ENCODE measurements at regions not wholly inside any gene's neighbourhood (a gene's known extent, or its start where the extent isn't known, plus 50 kb on each side); places are given as distances from the start of the nearest gene placed in this dataset.

GRCh38 chr2:213202011-213202410 lies 50.6 kb upstream of the IKZF2 start:
- ChIA-PET POLR2A (no interaction called here), CTCF (no interaction called here)
- no peak overlapping the region for H3K27ac Mint-ChIP-seq
- DNase-seq, result no peak
- peaks cover 7% of the 10 kb centered on the region for H3K9me3 Mint-ChIP-seq
- no peaks in the 10 kb centered on the region for H3K36me3 Mint-ChIP-seq (ENCODE audit: low read depth)
- no peak overlapping the region for H3K4me3 Mint-ChIP-seq
- no peaks in the 10 kb centered on the region for H3K4me1 Mint-ChIP-seq
- no peaks in the 10 kb centered on the region for H3K27me3 Mint-ChIP-seq

DNA sequence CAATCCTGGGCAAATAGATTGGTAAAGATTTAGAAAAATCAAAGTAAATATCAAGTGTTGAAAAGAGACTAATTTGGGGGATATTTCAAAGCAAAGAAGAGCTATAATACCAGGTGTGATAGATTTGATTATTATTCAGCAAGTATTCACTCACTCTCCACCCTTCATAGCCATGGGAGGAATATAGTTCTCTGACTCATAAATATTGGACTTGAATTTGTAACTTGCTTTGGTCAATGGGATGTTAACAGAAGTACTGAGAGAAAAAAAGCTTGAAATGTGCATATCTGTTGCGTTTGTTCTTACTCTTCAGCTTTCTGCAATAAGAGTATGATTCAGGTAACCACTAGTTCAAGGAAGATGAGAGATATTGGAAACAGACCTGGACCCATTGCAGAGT lies 54.5 kb upstream of the IKZF2 start:
- Mint-ChIP-seq H3K4me1 (no peaks in the 10 kb centered on the region), H3K27me3 (no peaks in the 10 kb centered on the region)
- POLR2A ChIA-PET, result no interaction called here

GRCh38 chr2:213213186-213213585 lies 61.8 kb upstream of the IKZF2 start:
- ChIA-PET POLR2A (no interaction called here), CTCF (no interaction called here)
- Mint-ChIP-seq H3K9me3 (no peaks in the 10 kb centered on the region), H3K36me3 (ENCODE audit: low read depth) (no peaks in the 10 kb centered on the region), H3K27me3 (peaks cover 2% of the 10 kb centered on the region), H3K4me3 (no peak overlapping the region), H3K4me1 (no peaks in the 10 kb centered on the region), H3K27ac (no peak overlapping the region)
- no peak for DNase-seq

More for the DNA sequence above, 54.5 kb upstream of the IKZF2 start:
- no peaks in the 10 kb centered on the region for H3K9me3 Mint-ChIP-seq
- no peak for DNase-seq
- H3K4me3 Mint-ChIP-seq, result no peak overlapping the region
- no peak overlapping the region for H3K27ac Mint-ChIP-seq
- no peaks in the 10 kb centered on the region for H3K36me3 Mint-ChIP-seq (ENCODE audit: low read depth)
- CTCF ChIA-PET, result interaction anchor here (0.6 kb wide), 1 partner anchor 475 kb away, joined by 3 read pairs; no protein-coding TSS in a partner anchor

- ChIA-PET POLR2A (no interaction called here), CTCF (no interaction called here)
- Mint-ChIP-seq H3K27ac (no peak overlapping the region), H3K36me3 (ENCODE audit: low read depth) (no peaks in the 10 kb centered on the region), H3K27me3 (peaks cover 2% of the 10 kb centered on the region), H3K4me3 (no peak overlapping the region), H3K9me3 (no peaks in the 10 kb centered on the region), H3K4me1 (no peaks in the 10 kb centered on the region)
- DNase-seq, result no peak
These were observed 62.8 kb upstream of the IKZF2 start for GRCh38 chr2:213214209-213214608.

GRCh38 chr2:213216461-213216860 lies 65.0 kb upstream of the IKZF2 start:
- POLR2A ChIA-PET, result interaction anchor here (0.7 kb wide), 1 partner anchor 65 kb away, joined by 3 read pairs; the partner anchor contains the start of gene IKZF2

DNA sequence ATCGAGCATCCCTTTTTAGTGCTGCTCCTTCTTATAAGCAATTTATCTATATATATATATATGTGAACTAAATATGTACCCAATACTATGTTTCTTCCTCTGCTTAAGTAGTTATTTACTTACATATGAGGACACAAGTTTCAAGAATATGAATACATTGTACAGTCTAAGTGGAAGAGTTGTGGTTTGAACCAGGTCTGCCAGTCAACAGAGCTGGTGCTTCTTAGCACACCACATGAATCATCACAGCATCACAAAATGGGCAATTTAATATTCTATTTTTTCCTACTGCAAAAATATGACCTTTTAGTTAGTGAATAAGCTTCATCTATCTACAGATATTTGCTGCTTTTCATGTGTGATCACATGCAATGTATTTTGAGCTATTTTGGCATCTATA lies 64.4 kb upstream of the SPAG16 start:
- POLR2A ChIA-PET, result no interaction called here
- Mint-ChIP-seq H3K4me1 (no peaks in the 10 kb centered on the region), H3K9me3 (no peaks in the 10 kb centered on the region), H3K27me3 (peaks cover 2% of the 10 kb centered on the region), H3K27ac (no peak overlapping the region), H3K4me3 (no peak overlapping the region), H3K36me3 (ENCODE audit: low read depth) (no peaks in the 10 kb centered on the region)
- no peak for DNase-seq
- CTCF ChIA-PET, result no interaction called here

More at GRCh38 chr2:213216461-213216860, 65.0 kb upstream of the IKZF2 start:
- Mint-ChIP-seq H3K9me3 (no peaks in the 10 kb centered on the region), H3K27me3 (peaks cover 2% of the 10 kb centered on the region), H3K4me1 (no peaks in the 10 kb centered on the region), H3K27ac (no peak overlapping the region), H3K4me3 (no peak overlapping the region), H3K36me3 (ENCODE audit: low read depth) (no peaks in the 10 kb centered on the region)
- no peak for DNase-seq
- CTCF ChIA-PET, result no interaction called here

- H3K27me3 Mint-ChIP-seq, result peaks cover 2% of the 10 kb centered on the region
- no peaks in the 10 kb centered on the region for H3K4me1 Mint-ChIP-seq
- no peak overlapping the region for H3K27ac Mint-ChIP-seq
- DNase-seq, result no peak
- CTCF ChIA-PET, result no interaction called here
- POLR2A ChIA-PET, result no interaction called here
- no peaks in the 10 kb centered on the region for H3K9me3 Mint-ChIP-seq
- H3K4me3 Mint-ChIP-seq, result no peak overlapping the region
- H3K36me3 Mint-ChIP-seq (ENCODE audit: low read depth), result no peaks in the 10 kb centered on the region
These were observed 63.2 kb upstream of the SPAG16 start for GRCh38 chr2:213220967-213221603.

DNA sequence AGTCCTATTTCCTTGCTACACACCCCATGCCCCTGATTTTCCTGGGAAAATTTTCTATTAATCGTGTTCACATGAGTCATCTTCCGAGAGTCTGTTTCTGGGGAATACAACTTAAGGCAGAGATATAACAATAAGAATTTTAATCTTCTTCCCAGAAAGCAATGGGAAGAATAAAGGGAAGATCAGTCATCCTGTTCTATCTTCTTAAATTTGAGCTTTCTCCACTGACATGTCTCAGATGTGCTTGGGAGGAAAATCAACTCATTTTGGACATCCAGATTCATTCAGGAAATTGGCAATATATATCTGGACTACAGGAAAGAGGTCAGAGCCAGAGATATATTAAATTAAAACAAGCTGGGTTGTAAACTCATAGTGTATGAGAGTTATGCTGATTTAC lies 62.3 kb upstream of the SPAG16 start:
- Mint-ChIP-seq H3K4me1 (no peaks in the 10 kb centered on the region), H3K9me3 (no peaks in the 10 kb centered on the region), H3K36me3 (ENCODE audit: low read depth) (no peaks in the 10 kb centered on the region), H3K4me3 (no peak overlapping the region), H3K27me3 (peaks cover 2% of the 10 kb centered on the region), H3K27ac (no peak overlapping the region)
- POLR2A ChIA-PET, result no interaction called here
- CTCF ChIA-PET, result no interaction called here
- DNase-seq, result no peak

DNA sequence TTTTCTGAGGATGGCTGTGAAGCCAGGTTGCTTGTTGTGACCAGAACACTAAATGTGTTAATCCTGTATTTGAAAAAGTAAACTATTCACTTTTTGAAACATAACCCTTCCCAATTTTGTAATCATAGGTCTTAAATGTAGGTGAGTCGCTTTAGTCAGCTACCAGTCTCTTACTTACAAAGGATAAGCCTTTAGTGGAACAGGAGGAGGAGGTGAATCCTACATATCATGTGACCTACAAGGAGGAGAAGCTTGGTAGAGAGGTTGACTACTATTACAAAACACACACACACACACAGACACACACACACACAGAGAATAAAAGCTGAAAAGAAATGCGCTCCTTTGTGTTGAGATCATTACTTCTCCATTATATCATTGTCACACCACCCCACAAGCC lies 59.9 kb upstream of the SPAG16 start:
- H3K4me1 Mint-ChIP-seq, result peaks cover 4% of the 10 kb centered on the region
- H3K27me3 Mint-ChIP-seq, result no peaks in the 10 kb centered on the region
- no peak overlapping the region for H3K27ac Mint-ChIP-seq
- H3K4me3 Mint-ChIP-seq, result no peak overlapping the region
- POLR2A ChIA-PET, result no interaction called here
- no peak for DNase-seq
- no peaks in the 10 kb centered on the region for H3K36me3 Mint-ChIP-seq (ENCODE audit: low read depth)
- CTCF ChIA-PET, result interaction anchor here (1.2 kb wide), 1 partner anchor 12 kb away, joined by 4 read pairs; no protein-coding TSS in a partner anchor
- H3K9me3 Mint-ChIP-seq, result no peaks in the 10 kb centered on the region

DNA sequence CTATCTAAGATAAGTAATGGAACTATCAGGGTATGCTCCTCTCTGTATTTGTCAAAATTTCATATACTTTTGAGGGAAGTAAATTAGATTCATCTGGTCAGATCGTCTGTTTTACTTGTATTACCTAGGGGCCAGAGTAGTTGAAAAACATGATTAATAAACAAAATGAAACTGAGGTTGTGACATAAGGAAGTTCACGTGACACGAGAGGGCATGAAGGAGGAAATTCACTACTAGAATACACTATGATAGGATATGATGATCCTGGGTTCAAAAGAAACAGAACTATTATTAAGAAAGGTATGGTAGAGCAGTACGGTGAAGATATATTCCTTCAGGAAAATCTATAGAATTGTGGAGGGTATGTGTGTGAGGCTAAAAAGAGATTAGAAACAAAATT lies 58.4 kb upstream of the SPAG16 start:
- H3K27ac Mint-ChIP-seq, result no peak overlapping the region
- H3K4me3 Mint-ChIP-seq, result no peak overlapping the region
- CTCF ChIA-PET, result no interaction called here
- no peaks in the 10 kb centered on the region for H3K27me3 Mint-ChIP-seq
- POLR2A ChIA-PET, result no interaction called here
- H3K4me1 Mint-ChIP-seq, result peaks cover 4% of the 10 kb centered on the region
- no peak for DNase-seq
- H3K36me3 Mint-ChIP-seq (ENCODE audit: low read depth), result no peaks in the 10 kb centered on the region
- H3K9me3 Mint-ChIP-seq, result no peaks in the 10 kb centered on the region

- no peak for DNase-seq
- POLR2A ChIA-PET, result no interaction called here
- H3K4me3 Mint-ChIP-seq, result no peak overlapping the region
- CTCF ChIA-PET, result no interaction called here
- H3K4me1 Mint-ChIP-seq, result peaks cover 5% of the 10 kb centered on the region
- H3K9me3 Mint-ChIP-seq, result no peaks in the 10 kb centered on the region
- H3K27me3 Mint-ChIP-seq, result no peaks in the 10 kb centered on the region
- H3K27ac Mint-ChIP-seq, result no peak overlapping the region
- H3K36me3 Mint-ChIP-seq (ENCODE audit: low read depth), result no peaks in the 10 kb centered on the region
These were observed 56.8 kb upstream of the SPAG16 start for GRCh38 chr2:213227458-213227857.

GRCh38 chr2:213228638-213229037 lies 55.6 kb upstream of the SPAG16 start:
- Mint-ChIP-seq H3K27ac (no peak overlapping the region), H3K36me3 (ENCODE audit: low read depth) (no peaks in the 10 kb centered on the region), H3K9me3 (no peaks in the 10 kb centered on the region), H3K27me3 (no peaks in the 10 kb centered on the region), H3K4me3 (no peak overlapping the region), H3K4me1 (peaks cover 16% of the 10 kb centered on the region)
- CTCF ChIA-PET, result no interaction called here
- no peak for DNase-seq
- POLR2A ChIA-PET, result no interaction called here

- Mint-ChIP-seq H3K4me1 (peaks cover 25% of the 10 kb centered on the region), H3K27ac (no peak overlapping the region), H3K9me3 (no peaks in the 10 kb centered on the region), H3K36me3 (ENCODE audit: low read depth) (no peaks in the 10 kb centered on the region), H3K27me3 (peaks cover 1% of the 10 kb centered on the region), H3K4me3 (no peak overlapping the region)
- DNase-seq, result no peak
- POLR2A ChIA-PET, result no interaction called here
- CTCF ChIA-PET, result no interaction called here
These were observed 54.5 kb upstream of the SPAG16 start for GRCh38 chr2:213229814-213230213.

- ChIA-PET POLR2A (no interaction called here), CTCF (no interaction called here)
- H3K4me3 Mint-ChIP-seq, result no peak overlapping the region
- no peaks in the 10 kb centered on the region for H3K9me3 Mint-ChIP-seq
- no peaks in the 10 kb centered on the region for H3K36me3 Mint-ChIP-seq (ENCODE audit: low read depth)
- no peak overlapping the region for H3K27ac Mint-ChIP-seq
- peaks cover 7% of the 10 kb centered on the region for H3K27me3 Mint-ChIP-seq
- H3K4me1 Mint-ChIP-seq, result peaks cover 27% of the 10 kb centered on the region
- DNase-seq, result no peak
These were observed 52.3 kb upstream of the SPAG16 start for GRCh38 chr2:213231966-213232365.

All from activated CD4-positive, alpha-beta T cell treated with anti-CD3 and anti-CD28 coated beads, Interleukin-2, amount 10 ng/mL, durations not matched to agents 7 days and 5 days (primary cell).